ENCODE measurements at regions not wholly inside any gene's neighbourhood (a gene's known extent, or its start where the extent isn't known, plus 50 kb on each side); places are given as distances from the start of the nearest gene placed in this dataset.

- Histone ChIP-seq H2BK12ac (ENCODE audit: insufficient read length, low read depth, low read length) (no peak overlapping the region), H2BK20ac (ENCODE audit: low read depth, low read length, poor library complexity, severe bottlenecking) (no peak overlapping the region), H3K4ac (ENCODE audit: low read depth, low read length) (no peak overlapping the region), H4K8ac (replicated peaks; ENCODE audit: insufficient read length, low read depth, low read length) (no peak overlapping the region), H2BK15ac (ENCODE audit: low read depth, low read length) (no peak overlapping the region), H2BK5ac (ENCODE audit: insufficient read length, low read length) (no peak overlapping the region), H4K5ac (ENCODE audit: insufficient read length, low read depth, low read length) (no peak overlapping the region), H2BK120ac (ENCODE audit: low read depth, low read length, poor library complexity, severe bottlenecking) (no peak overlapping the region), H3K56ac (ENCODE audit: insufficient read length, low read depth, low read length) (no peak overlapping the region), H3T11ph (ENCODE audit: low read length) (no peak overlapping the region), H3K9ac (ENCODE audit: extremely low read depth, insufficient read length, low read length) (no peak overlapping the region), H3K23me2 (ENCODE audit: insufficient read length, low read depth, low read length, poor library complexity, severe bottlenecking) (no peaks in the 10 kb centered on the region), H3K79me1 (ENCODE audit: insufficient read depth, low read depth, low read length, poor library complexity, severe bottlenecking) (no peaks in the 10 kb centered on the region), H3K9me3 (ENCODE audit: control insufficient read depth, low read depth, low read length) (no peaks in the 10 kb centered on the region), H3K14ac (ENCODE audit: insufficient read depth, low read length) (no peak overlapping the region), H3K18ac (ENCODE audit: insufficient read length, low read depth, low read length) (no peak overlapping the region), H3K79me2 (ENCODE audit: insufficient read depth, low read length) (no peaks in the 10 kb centered on the region), H3K27ac (ENCODE audit: insufficient read length, low read depth, low read length) (no peak overlapping the region), H2AK5ac (ENCODE audit: insufficient read length, low read length) (no peak overlapping the region), H2AFZ (ENCODE audit: low read length) (no peak overlapping the region), H4K91ac (ENCODE audit: insufficient read length, low read depth, low read length) (no peak overlapping the region), H3K27me3 (ENCODE audit: insufficient read depth, low read length) (no peaks in the 10 kb centered on the region), H3K4me1 (ENCODE audit: insufficient read depth, low read length) (0 out of 2 replicates have a peak, but pooled peaks cover 2% of the 10 kb centered on the region), H3K4me2 (ENCODE audit: insufficient read depth, insufficient read length, low read length) (no peak overlapping the region), H3K23ac (ENCODE audit: insufficient read length, low read depth, low read length) (no peak overlapping the region), H4K20me1 (ENCODE audit: control insufficient read depth, insufficient read depth, insufficient read length) (no peaks in the 10 kb centered on the region)
- WGBS (ENCODE audit: extremely low coverage, insufficient read length, low lambda C conversion rate): no CpG with 5 or more reads among the region's 3 CpGs
- no peak for TF ChIP-seq CTCF (conservative IDR thresholded peaks at IDR 0.05)
- no peaks in the 10 kb centered on the region for H3K27me3 Mint-ChIP-seq (ENCODE audit: low read depth)
- no peak for DNase-seq
- no peak overlapping the region for H3K4me3 Mint-ChIP-seq
- peak overlapping the region in 1 of 3 experiments; percentile 39; a peak in 2 of 7 replicates for H3K27ac Mint-ChIP-seq
- no peaks in the 10 kb centered on the region for H3K36me3 Mint-ChIP-seq (ENCODE audit: insufficient read depth in 1 of 3, low read depth in 3 of 3)
- H3K9me3 Mint-ChIP-seq: no peaks in the 10 kb centered on the region
- peaks cover 7 to 13% of the 10 kb centered on the region in 2 experiments for H3K4me1 Mint-ChIP-seq
Observed at GRCh38 chr3:27661797-27662196, 60.3 kb downstream of the EOMES start.
